Gastrocnemius medialis (tissue), 4 donors: ENCODE measurements at regions not wholly inside any gene's neighbourhood (a gene's known extent, or its start where the extent isn't known, plus 50 kb on each side); places are given as distances from the start of the nearest gene placed in this dataset.
A peak's percentile ranks its signal among the peaks of the same experiment; 100 is the strongest.

Source experiments
- ATAC-seq, 2 donors: fragments of 150-250 bp; one replicate each; pipeline ENCODE4 v1.9.1; 2016
- DNase-seq, 2 donors: peaks; one replicate each; pipeline ENCODE4 v3.0.0-alpha.2; 2019
- H3K27ac ChIP-seq, 4 donors: fragments of 200-600 bp; sonication (generic); 1 replicate in 1 of 4; 2 replicates in 3 of 4; pipeline ENCODE4 v1.5.1; 2016 to 2018; ENCODE audit warnings: mild to moderate bottlenecking in 2 of 4, moderate library complexity in 1 of 4
- H3K27me3 ChIP-seq, 3 donors: fragments of 200-600 bp; sonication (generic) in 2 of 3; 1 replicate in 1 of 3; 2 replicates in 2 of 3; pipeline versions ENCODE4 v1.5.1 to v1.6.0; 2016 to 2019; ENCODE audit warnings: mild to moderate bottlenecking in 1 of 3, moderate library complexity in 1 of 3
- H3K36me3 ChIP-seq, 2 donors: fragments of 200-600 bp; sonication (generic) in 1 of 2; one replicate each; pipeline ENCODE4 v1.5.1; 2017 to 2018
- H3K4me1 ChIP-seq, 2 donors: fragments of 200-600 bp; sonication (generic) in 1 of 2; one replicate each; pipeline ENCODE4 v1.5.1; 2016 to 2017; ENCODE audit warnings: mild to moderate bottlenecking in 2 of 2
- H3K4me3 ChIP-seq, 4 donors: fragments of 200-600 bp; sonication (generic) in 3 of 4; 1 replicate in 1 of 4; 2 replicates in 3 of 4; pipeline ENCODE4 v1.5.1; 2016 to 2019; ENCODE audit warnings: mild to moderate bottlenecking in 2 of 4
- H3K9me3 ChIP-seq, 3 donors: fragments of 200-600 bp; sonication (generic) in 2 of 3; 1 replicate in 1 of 3; 2 replicates in 2 of 3; pipeline ENCODE4 v1.5.1; 2016 to 2019
- POLR2A ChIP-seq, 2 donors: fragments of 450-650 bp; IDR thresholded peaks; one replicate each; pipeline ENCODE4 v1.6.1; 2017; ENCODE audit warnings: antibody characterized with exemption in 2 of 2, mild to moderate bottlenecking in 2 of 2, moderate library complexity in 2 of 2
- in situ Hi-C, 4 donors: fragments of 200-750 bp; cut with MboI; loops; one replicate each; pipeline versions ENCODE4 v1.15.0 to v1.8.0; 2017; ENCODE audit warnings: low sequenced_read_pairs in 4 of 4
- intact Hi-C: fragments of 100-400 bp; cut with DNase I; formaldehyde crosslinking; loops from one replicate; pipeline ENCODE4 v1.15.1; 2023; ENCODE audit warnings: low total_unique reads
- TF ChIP-seq, protein P1 (sequence below), 5 experiments: fragments of 450-650 bp in 3 of 5; fragments of 200-600 bp in 2 of 5; sonication (generic) in 2 of 5; IDR thresholded peaks in 4 of 5; conservative IDR thresholded peaks in 1 of 5; 1 replicate in 4 of 5; 2 replicates in 1 of 5; pipeline ENCODE4 v1.5.1; 2016 to 2019; ENCODE audit warnings: antibody characterized with exemption in 5 of 5, mild to moderate bottlenecking in 3 of 5, moderate library complexity in 3 of 5

DNA sequence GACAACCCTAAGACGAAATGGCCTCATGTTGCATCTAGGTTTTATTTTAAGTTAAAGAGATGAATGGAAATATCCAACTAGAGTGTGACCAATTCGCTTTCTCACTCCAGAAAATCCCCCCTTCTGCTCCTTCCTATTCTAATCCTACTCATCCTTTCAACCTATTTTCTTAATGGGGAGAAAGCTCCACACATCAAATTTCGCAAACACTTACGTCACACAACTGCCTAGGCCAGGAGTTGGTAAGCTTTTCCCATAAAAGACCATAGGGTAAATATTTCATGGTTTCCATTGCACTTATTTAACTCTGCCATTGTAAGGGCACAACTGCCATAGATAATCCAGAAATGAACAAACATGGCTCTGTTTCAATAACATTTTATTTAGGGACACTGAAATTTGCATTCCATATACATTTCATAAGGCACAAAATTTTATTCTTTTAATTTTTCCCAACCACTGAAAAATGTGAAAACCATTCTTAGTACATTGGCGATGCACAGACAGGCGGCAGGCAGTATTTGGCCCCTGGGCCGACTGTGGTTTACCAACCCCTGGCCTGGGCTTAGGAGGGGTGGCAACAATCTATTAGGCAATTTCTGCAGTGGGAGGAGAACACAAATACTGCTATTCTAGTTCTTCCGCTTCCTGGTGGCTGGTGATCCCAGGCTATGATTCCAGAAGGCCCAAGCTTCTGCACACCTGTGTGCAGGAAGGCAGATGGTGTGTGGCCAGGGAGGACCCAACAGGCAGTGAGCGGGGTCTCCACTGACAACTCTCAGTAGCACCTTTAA is 67.2 kb upstream of the FOXN3 start:
- TF ChIP-seq, protein P1, sequence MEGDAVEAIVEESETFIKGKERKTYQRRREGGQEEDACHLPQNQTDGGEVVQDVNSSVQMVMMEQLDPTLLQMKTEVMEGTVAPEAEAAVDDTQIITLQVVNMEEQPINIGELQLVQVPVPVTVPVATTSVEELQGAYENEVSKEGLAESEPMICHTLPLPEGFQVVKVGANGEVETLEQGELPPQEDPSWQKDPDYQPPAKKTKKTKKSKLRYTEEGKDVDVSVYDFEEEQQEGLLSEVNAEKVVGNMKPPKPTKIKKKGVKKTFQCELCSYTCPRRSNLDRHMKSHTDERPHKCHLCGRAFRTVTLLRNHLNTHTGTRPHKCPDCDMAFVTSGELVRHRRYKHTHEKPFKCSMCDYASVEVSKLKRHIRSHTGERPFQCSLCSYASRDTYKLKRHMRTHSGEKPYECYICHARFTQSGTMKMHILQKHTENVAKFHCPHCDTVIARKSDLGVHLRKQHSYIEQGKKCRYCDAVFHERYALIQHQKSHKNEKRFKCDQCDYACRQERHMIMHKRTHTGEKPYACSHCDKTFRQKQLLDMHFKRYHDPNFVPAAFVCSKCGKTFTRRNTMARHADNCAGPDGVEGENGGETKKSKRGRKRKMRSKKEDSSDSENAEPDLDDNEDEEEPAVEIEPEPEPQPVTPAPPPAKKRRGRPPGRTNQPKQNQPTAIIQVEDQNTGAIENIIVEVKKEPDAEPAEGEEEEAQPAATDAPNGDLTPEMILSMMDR (IDR thresholded peaks at IDR 0.05 in 4 of 5, conservative IDR thresholded peaks at IDR 0.05 in 1 of 5) = no peak
- no peak for TF ChIP-seq POLR2A (IDR thresholded peaks at IDR 0.05)
- intact Hi-C loops = no loop called here
- H3K9me3 ChIP-seq = no peaks in the 10 kb centered on the region
- no peaks in the 10 kb centered on the region for H3K27me3 ChIP-seq
- H3K27ac ChIP-seq = no peak overlapping the region
- H3K4me3 ChIP-seq = no peak overlapping the region
- ATAC-seq (no peak), DNase-seq (no peak)
- in situ Hi-C loops = no loop called here
- no peaks in the 10 kb centered on the region for H3K36me3 ChIP-seq
- peaks cover 3 to 12% of the 10 kb centered on the region in 2 donors for H3K4me1 ChIP-seq

DNA sequence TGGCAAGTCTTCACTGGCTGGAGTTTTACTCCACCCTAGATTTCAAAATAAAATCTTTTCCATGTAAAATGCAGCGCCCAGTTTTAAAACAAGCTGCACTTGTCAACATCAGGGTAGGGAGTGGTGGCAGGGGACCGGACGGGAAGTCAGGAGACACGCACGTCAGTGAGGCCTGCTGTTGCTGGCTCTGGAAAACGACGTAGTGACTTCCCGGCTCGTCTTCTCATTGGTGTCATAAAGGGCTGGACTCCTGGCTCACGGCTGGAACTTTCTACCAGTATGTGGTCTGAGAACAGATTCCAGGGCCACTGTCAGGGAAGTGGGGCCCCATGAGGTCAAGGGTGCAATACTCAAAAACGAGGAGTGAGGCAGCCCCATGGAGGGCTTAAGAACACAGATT is 64.2 kb upstream of the FOXN3 start:
- TF ChIP-seq POLR2A (IDR thresholded peaks at IDR 0.05) = no peak
- TF ChIP-seq, protein P1 (IDR thresholded peaks at IDR 0.05 in 4 of 5, conservative IDR thresholded peaks at IDR 0.05 in 1 of 5) = no peak
- intact Hi-C loops = no loop called here

DNA sequence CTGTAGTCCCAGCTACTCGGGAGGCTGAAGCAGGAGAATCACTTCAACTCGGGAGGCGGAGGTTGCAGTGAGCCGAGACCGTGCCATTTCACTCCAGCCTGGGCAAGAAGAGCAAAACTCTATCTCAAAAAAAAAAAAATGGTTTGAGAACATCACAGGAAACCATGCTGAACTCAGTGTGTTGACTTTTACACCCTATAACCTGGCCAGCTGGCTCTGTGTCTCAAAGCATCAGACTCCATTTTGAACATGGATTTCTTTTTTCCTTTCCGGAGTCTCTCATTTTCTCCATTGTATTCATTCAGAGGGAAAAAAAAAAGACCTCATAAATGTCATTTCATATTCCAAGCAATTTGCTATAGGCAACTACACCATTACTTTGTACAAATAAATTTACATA is 63.2 kb upstream of the FOXN3 start:
- intact Hi-C loops (no loop called here), in situ Hi-C loops (no loop called here)
- no peaks in the 10 kb centered on the region for H3K9me3 ChIP-seq
- H3K27me3 ChIP-seq = no peaks in the 10 kb centered on the region
- peak overlapping the region in 2 of 4 donors; percentile 28 to 37 for H3K27ac ChIP-seq
- peaks cover 0 to 13% of the 10 kb centered on the region in 2 donors for H3K4me1 ChIP-seq
- no peaks in the 10 kb centered on the region for H3K36me3 ChIP-seq
- no peak for ATAC-seq
- TF ChIP-seq, protein P1 (IDR thresholded peaks at IDR 0.05 in 4 of 5, conservative IDR thresholded peaks at IDR 0.05 in 1 of 5) = no peak
- no peak overlapping the region for H3K4me3 ChIP-seq
- DNase-seq = no peak

More for the DNA sequence above, 64.2 kb upstream of the FOXN3 start:
- peak overlapping the region; percentile 37 to 64 (median 56) for H3K27ac ChIP-seq
- peak; percentile 73 for ATAC-seq
- in situ Hi-C loops = no loop called here
- no peak overlapping the region for H3K4me3 ChIP-seq
- H3K9me3 ChIP-seq = no peaks in the 10 kb centered on the region
- H3K4me1 ChIP-seq = peaks cover 0 to 13% of the 10 kb centered on the region in 2 donors
- DNase-seq = peak; percentile 50 to 79
- H3K27me3 ChIP-seq = no peaks in the 10 kb centered on the region
- H3K36me3 ChIP-seq = no peaks in the 10 kb centered on the region

DNA sequence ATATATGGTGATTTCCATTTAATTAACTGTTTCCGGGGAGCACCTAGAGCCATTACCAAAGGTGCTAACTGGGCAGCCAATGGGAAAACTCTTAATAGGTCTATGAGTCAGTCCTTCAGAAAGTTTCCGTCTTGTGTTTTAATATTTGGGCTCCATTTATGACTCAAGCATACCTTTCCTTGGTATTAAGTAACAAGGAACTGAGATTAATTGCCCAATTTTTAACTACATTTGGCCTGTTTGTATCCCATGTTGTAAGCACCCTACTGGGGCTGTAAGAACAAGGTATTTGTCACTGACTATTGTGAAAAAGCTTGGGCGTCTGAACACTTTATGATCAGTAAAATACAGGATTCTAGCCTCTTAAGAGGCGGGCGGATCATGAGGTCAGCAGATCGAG is 62.8 kb upstream of the FOXN3 start:
- TF ChIP-seq, protein P1 (IDR thresholded peaks at IDR 0.05 in 4 of 5, conservative IDR thresholded peaks at IDR 0.05 in 1 of 5) = no peak
- TF ChIP-seq POLR2A (IDR thresholded peaks at IDR 0.05) = no peak
- Histone ChIP-seq H3K4me1 (peaks cover 0 to 13% of the 10 kb centered on the region in 2 donors), H3K36me3 (no peaks in the 10 kb centered on the region), H3K27ac (peak overlapping the region in 1 of 4 donors; percentile 28), H3K4me3 (no peak overlapping the region), H3K27me3 (no peaks in the 10 kb centered on the region), H3K9me3 (no peaks in the 10 kb centered on the region)
- ATAC-seq (peak in 1 of 2 donors; percentile 19), DNase-seq (no peak)
- intact Hi-C loops (no loop called here), in situ Hi-C loops (no loop called here)
